ENCODE measurements at regions not wholly inside any gene's neighbourhood (a gene's known extent, or its start where the extent isn't known, plus 50 kb on each side); places are given as distances from the start of the nearest gene placed in this dataset.
A peak's percentile ranks its signal among the peaks of the same experiment; 100 is the strongest.

DNA sequence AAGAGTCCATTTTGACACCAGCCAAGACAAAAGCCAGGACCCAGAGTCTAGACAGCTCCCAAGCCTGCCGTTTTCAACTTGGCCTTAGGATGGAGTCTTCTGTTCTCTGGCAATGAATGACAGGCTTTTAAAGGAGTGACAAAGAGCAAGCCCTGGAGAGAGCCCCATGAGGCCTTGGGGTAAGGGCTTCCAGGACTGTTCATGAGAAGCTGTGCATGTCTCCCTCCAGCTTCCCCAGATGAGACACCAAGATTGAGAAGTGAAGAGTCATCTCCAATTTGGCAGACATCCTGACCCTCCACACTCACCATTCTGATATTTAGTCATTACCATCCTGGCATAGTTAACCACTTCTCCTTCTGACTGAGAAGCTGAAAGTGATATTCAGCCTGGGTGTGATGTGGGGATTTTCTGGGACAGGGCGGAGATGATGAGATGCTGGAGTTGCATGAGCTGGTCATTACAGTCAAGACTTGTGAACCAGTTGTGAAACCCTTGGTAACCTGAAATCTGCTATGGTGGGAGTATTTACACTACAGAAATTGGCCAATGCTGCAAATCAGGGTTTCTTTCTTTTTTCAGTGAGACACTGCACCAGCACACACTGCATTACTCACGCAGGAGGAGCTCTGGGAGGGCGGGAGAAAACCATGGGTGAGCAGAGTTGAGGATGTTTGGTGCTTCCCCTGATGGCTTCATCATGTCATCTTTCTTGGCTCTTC, 77.8 kb downstream of the VCPKMT start:
- peak; percentile 99 for DNase-seq (ENCODE audit: low read depth)

DNA sequence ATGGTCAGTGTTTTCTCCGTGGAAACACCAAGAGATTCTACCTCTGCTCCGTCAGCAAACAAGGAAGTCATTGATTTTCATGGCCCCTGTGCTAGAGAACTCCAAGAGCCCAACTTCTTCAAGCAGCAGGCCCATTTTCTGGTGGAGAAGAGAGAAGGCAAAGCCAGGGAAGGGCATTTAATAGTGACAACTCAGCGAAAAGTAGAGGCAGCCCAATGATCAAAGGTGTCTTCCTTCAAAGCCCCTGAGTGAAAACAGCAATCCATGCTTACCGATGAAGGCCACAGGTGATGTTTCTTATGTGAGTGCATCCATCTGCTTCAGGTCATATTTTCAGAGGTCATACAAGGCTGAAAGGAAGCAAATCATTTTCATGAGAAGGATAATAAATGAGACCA, 77.3 kb downstream of the VCPKMT start:
- DNase-seq (ENCODE audit: low read depth): no peak

DNA sequence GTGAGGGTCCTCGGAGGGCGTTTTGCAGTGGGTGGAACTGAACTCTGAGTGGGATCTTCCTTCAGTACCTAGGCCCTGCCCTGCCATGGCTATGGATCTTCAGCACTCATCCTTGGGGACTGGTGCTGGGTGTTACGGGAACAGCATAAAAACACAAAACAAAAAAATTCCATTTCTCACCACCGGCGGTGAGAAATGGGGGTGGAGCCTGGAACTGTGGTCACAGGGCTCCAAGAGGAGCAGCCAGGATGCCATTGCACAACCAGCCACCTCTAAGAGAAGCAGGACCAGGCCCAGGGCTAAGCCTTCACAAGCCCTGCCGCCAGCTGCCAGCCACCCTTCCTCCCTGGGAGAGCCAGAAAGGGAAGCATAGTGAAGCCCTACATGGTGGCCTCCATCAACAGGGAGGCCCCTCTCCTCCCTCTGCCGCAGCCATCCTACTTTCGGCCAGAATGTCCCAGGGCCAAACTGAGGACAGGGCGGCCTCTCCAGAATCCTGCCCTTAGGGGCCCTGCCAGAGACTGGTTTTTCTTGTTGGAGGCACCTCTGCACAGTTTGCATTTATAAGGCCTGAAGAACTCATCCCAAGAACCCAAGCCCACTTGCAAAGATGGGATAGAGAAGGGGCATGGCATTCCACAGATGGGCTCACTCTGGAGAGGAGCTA, 76.5 kb downstream of the VCPKMT start:
- DNase-seq (ENCODE audit: low read depth): peak; percentile 53

DNA sequence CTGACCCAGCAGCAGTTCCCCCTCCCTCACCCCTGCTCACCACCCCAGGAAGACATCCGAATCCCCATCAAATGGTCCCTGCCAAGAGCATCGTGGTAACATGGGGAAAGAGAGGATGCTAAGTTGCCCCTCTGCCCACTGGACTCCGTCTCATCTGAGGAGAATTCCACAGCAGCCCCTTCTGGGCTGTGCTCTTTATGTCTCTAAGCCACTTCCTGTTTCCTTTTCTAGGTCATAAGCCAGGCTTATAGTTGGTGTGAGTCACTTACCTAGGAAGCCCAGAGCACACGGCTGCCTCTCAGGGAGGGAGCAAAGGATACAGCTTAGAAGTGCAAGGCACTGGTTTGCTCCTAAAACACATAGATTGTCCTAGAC, 76.0 kb downstream of the VCPKMT start:
- peak; percentile 95 for DNase-seq (ENCODE audit: low read depth)

DNA sequence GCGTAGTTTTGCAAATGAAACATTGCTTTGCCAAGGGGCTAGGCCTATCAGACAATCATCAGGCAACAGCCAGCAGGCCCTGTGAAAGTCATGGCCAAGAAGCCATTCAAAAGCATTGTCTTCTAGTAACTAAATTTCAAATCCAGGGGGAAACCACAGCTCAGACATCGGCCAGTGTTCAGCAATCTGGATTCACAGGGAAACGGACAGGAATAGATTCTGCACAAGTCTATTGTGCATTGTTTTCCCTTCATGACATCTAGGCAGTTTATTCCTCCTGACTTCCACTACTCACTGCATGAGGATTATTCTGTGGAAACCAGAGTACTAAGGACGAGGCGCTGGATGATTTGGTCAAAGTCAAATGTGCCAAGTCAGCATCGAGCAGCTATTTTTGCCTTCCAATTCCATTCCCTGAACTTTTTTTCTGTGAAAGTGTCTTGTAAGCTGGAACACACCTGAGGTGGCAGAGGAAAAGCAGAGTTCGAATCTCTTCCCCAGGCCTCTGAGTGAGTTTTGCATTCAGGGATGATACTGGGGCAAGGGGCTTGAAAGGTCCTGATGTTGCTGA, 75.4 kb downstream of the VCPKMT start:
- DNase-seq (ENCODE audit: low read depth): no peak

DNA sequence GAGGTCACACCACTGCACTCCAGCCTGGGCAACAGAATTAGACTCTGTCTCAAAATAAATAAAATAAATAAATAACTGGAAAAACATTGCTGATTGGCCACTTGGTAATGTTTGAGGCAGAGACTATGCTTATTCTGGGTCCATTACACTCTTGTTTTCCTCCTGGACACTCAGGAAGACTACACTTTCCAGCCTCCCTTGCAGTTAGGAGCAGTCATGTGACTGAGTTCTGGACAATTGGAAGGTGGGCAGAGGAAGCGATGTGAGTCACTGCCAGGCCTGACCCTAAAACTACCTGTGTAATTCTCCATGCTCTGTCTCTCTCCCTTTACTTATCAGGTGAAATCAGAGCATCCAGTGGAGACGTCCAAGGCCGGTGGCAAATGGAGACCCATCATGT, 74.4 kb downstream of the VCPKMT start:
- DNase-seq (ENCODE audit: low read depth): no peak

DNA sequence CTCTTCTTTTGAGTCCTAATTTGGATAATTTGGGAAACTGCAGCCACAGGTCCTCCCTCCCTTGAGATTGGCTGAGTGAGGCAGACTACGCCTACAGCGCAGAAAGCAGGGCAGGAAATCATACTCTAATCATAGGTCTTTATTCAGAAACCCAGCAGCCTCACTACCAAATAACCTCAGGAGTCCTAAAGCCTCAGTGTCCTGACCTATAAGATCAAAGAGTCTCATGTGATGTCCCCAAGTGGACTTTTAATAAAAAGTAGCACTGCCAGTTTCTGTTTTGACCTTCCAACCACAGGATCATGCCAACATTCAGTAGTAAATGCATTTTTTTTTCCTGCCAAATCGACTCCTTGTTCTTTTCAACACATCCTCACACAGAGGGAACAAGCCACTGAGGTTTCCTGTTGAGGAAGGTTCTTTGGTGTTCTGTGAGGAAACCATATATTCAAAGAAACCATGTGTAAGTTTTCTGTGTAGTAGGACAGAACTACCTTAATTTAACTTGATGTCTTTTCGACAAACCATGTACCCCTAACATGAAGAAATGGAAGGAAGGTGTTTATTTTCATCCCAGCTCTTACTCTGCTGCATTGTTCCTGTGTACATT, 72.2 kb downstream of the VCPKMT start:
- no peak for DNase-seq (ENCODE audit: low read depth)

DNA sequence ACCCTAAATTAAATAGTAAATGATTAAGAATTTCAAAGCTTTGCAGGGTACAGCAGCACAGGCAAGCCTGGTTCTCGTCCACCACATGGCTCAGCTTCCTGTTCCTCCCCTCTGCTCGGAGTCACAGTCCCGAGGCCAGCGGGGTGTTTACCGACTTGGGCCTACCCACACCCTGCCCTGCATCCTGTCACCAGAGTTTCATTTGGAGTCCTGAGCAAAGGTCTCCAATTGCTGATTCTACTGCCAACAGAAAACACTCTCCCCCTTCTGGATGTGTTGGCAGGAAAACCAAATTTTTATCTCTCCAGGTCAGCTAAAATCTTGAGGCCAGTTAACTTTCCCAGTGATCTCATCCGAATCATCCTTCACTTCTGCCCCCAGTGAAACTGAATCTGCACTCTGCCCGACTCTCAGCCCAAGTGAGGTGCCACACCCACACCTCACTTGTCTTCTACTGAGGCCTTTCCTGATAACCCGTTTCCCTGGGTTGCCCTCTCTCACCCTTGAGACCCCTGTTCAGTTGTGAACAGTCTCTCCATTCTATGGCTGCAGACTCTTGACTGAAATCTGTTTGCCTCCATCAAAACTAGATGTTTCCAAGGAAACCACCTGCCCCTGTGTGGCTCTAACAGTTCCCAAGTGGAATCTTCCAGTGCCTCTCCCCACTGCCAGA, 71.2 kb downstream of the VCPKMT start:
- DNase-seq (ENCODE audit: low read depth): peak; percentile 78

DNA sequence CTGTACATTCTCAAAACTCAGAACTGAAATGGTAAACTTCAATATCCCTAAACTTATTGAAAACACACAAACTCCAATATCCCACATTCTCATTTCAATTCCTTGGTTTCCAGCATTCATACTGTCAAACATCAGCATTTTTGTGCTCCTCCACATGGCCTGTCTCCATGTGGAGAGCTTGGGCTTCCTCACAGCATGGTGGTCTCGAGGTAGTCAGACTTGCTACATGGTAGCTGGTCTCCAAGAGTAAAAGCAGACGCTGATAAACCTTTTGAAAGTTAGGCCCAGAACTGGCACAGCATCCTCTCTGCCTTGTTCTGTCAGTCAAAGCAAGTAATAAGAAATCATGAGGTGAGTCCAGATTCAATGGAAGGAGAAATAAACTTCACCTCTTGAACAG, 70.5 kb downstream of the VCPKMT start:
- no peak for DNase-seq (ENCODE audit: low read depth)

DNA sequence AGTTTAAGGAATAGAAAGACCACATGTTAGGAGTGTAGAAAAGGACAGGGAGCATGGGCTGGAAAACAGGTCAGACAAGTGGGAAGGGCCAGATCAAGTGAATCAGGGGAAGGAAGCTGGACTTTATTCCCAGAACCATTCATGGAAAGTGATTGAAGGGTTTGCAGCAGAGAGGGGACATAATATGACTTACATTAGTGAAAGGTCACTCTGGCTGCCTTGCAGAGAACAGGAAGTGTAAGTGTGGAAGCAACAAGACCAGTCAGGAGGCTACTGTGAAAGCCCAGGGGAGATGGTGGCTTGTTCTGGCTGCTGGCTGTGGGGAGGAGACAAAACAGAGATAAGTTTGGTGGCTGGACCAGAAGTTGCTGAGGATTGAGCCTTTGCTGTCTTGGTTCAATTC, 69.1 kb downstream of the VCPKMT start:
- no peak for DNase-seq (ENCODE audit: low read depth)

DNA sequence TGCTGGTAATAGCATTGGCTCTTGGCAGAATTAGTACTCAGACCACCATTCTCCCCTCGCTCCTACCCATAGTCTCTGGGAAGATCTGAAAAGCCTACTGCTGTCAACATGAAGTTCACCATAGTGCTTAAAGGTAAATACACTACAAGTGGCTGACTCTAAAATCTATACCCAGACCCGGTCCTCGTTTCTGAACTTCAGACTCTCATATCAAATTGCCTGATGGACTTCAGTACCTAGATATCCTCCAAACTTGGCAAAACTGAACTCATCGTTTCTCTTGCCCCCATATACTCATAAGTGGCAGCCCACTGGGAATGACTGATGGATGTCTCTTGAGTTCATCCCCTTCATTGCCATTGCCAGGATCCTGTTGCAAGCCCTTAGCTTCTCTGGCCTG, 67.3 kb downstream of the VCPKMT start:
- no peak for DNase-seq (ENCODE audit: low read depth)

DNA sequence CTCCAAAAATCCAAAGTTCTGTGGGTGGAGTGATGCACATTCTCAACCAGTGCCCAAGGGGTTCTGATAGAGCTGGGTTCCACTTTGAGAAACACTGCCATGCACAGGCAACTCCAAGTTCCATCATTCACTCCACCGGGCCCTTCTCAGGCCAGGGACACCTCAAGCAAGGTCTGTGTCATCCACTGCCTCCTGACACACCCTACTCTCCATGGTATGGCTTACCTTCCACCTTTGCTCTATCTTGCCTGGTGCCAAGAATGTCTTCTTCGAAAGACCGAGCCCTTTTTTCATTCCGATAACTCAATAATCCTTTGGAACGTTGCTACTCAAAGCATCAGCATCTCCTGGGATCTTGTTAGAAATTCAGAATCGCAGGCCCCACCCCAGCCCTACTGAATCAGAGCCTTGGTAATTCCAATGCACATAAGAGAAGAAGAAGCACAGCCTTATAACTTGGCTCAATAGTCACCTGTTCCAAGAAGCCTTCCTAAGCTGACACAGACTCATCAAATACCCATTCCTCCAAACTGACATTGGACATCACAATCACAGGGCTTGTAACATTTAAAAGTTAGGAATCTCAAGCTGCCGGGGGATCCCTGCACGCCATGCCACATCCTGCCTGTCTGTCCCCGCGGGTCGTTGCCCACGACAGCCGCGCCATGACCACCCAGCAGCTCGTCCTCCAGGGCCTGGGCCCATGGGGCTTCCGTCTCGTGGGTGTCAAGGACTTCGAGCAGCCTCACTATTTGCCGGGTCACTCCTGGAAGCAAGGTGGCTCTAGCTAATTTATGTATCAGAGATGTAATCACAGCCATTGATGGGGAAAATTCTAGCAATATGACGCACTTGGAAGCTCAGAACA, 66.4 kb downstream of the VCPKMT start:
- DNase-seq (ENCODE audit: low read depth): no peak

DNA sequence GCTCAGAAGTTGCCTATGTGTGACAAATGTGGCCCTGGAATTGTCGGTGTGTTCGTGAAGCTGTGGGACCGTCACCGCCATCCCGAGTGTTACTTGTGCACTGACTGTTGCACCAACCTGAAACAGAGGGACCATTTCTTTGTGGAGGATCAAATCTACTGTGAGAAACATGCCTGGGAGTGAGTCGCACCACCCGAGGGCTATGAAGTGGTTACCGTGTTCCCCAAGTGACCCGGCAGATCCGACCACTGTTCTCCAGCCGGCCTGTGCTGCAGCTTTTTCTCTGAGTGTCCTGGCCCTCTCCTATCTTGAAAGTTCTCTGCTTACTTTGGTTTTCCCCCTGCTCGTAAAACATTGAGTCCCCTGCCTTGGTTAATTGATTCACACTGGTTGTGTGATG, 65.3 kb downstream of the VCPKMT start:
- DNase-seq (ENCODE audit: low read depth): peak; percentile 54

DNA sequence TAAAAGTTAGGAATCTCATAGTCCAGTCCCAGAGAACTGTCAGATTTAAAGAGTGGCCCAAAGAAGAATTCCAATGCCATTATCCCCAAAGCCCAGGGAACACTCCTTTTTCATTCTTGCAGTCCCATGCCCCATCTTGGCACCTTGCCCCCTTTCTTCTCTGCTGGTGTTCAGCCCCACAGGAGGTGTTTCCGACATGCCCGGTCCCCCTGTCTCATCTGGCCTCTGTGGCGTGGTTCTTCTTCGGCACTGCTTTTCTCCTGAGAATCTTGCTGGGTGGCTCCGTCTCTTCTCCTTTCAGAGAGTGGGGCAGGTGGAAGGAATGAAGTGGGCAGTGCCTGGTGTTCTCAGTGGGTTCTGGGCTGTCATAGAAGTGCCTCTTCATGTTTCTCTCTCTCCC, 64.7 kb downstream of the VCPKMT start:
- no peak for DNase-seq (ENCODE audit: low read depth)

DNA sequence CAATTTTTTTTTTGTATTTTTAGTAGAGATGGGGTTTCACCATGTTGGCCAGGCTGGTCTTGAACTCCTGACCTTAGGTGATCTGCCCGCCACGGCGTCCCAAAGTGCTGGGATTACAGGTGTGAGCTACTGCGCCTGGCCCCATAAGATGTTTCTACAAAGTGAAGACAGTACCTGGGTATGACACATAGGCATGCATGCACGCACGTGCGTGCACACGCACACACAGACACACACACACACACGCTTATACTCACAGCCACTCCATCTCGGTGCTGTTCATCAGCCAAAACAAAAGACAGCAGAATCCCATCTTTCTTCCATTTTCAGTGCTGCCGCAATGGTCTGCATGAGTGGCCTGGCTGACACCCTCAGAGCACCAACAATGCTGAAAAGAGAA, 63.9 kb downstream of the VCPKMT start:
- DNase-seq (ENCODE audit: low read depth): no peak

DNA sequence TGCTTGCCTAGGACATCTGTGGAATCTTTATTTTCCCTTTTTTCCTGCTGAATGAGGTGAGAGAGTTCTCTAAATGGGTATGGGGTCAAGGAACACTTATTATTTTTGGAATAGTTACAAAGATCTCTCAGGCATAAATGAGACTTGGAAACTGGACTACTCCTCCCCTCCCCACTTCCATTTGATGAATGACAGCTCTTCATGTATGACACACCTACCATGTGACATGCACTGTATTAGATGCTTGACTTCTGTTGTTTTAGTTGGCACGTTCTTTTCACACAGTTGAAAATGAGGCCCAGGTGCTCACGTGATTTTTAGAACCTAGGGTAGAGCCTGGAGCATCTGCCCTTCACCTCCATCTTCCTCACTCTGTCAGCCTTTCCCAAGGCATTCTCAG, 62.4 kb downstream of the VCPKMT start:
- DNase-seq (ENCODE audit: low read depth): no peak

DNA sequence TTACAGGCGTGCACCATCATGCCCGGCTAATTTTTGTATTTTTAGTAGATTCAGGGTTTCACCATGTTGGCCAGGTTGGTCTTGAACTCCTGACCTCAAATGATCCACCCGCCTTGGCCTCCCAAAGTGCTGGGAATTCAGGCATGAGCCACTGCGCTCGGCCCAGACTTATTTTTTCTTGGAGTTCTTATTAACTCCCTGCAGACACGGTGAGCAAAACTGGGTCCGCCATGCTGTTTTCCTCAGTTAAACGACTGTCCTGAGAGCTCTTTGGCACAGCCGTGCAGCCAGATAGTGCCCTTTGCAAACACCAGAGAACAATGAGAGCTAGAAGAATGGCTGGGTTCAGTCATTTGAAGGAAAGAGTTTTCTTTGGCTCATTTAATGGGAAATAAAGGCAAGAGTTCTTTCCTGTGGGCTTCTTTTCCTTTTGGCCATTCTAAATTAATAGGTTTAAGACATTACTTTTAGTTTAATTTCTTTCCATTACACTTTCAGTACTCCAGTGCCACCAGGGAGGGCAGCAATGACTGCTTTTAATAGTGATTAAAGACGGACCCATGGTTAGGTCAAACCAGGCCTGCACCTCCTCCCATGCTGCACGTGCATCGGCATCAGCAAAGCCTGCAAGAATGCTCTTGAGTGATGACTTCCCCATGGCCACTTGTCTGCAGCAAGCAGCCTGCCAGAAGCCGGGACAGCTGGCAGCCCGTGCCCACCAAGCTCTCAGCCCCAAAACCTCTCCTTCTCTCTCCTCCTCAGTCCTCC, 60.7 kb downstream of the VCPKMT start:
- no peak for DNase-seq (ENCODE audit: low read depth)

DNA sequence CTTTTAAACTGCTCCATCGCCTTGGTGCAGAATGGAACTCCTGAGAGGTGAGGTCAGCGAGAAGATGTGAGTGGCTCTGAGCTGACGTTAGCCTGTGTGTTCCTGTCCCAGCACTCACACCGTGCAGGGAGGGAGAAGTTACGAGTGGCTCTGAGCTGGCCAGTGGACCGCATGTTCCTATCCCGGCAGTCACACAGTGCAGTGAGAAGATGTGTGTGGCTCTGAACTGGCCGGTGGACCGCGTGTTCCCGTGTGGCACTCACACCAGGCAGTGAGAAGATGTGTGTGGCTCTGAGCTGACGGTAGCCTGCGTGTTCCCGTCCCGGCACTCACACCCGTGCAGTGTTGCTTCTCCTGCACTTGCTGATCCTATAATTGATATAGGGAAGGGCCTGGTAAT, 59.9 kb downstream of the VCPKMT start:
- no peak for DNase-seq (ENCODE audit: low read depth)

DNA sequence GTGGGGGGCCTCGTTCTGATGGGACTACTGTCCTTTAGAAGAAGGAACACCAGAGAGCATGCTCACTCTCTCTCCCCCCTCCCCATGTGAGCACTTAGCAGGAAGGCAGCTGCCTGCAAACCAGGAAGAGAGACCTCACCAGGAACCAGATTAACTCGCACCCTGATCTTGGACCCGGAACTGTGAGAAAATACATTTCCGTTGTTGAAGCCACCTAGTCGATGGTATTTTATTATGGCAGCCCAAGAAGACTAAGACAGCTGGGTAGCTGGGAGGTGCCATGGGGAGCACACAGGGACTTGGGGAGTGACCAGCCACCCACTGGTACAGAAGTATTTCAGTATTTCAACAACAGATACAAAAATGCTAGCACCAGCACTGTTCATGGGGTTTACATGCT, 59.0 kb downstream of the VCPKMT start:
- DNase-seq (ENCODE audit: low read depth): no peak

DNA sequence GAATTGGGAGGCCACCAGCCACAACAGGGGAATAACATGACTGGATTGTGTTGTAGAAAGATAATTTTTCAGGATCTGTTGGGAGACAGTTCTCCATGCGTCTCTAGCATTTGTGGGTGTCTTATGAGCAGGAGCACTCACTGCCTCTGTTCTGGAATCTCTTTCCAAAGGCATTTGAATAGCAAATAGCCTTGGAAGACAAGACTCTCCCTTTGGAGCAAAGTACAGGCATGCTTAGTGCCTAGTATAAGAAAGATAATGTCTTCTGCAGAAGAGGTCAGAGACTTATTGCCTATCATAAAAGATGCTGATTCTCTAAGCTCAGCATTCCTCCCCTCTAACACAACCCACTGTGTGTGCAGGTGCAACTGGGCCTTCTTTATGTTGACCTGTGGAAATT, 58.3 kb downstream of the VCPKMT start:
- no peak for DNase-seq (ENCODE audit: low read depth)
